B cell (primary cell): ENCODE measurements at regions not wholly inside any gene's neighbourhood (a gene's known extent, or its start where the extent isn't known, plus 50 kb on each side); places are given as distances from the start of the nearest gene placed in this dataset.

Source experiments
- ATAC-seq: fragments of 200-7000 bp; cut with Tn5 transposase; one replicate; pipeline ENCODE4 v1.10.0; 2021; ENCODE audit warnings: low read depth, mild to moderate bottlenecking, moderate number of reproducible peaks, moderate library complexity
- CTCF ChIA-PET: fragments of 350-600 bp; sonication (Branson Sonifier 250); formaldehyde crosslinking; loops from one replicate; lab custom pipeline; 2021; ENCODE audit warnings: antibody characterized with exemption, inconsistent platforms; lab: Charles Lee
- POLR2A ChIA-PET: fragments of 350-600 bp; sonication (Branson Sonifier 250); formaldehyde crosslinking; loops from one replicate; lab custom pipeline; 2021; ENCODE audit warnings: antibody characterized with exemption; lab: Charles Lee
- DNase-seq: peaks from one replicate; pipeline ENCODE4 v3.0.0; 2013
- H2AFZ ChIP-seq: 2 replicates; pipeline ENCODE4 v1.6.1; 2012; ENCODE audit warnings: mild to moderate bottlenecking, low read depth, low read length; ENCODE audit not compliant: insufficient read depth, poor library complexity, severe bottlenecking
- H3K27ac ChIP-seq, 2 donors: 1 replicate in 1 of 2; 2 replicates in 1 of 2; pipeline ENCODE4 v1.5.1; 2012 to 2013; ENCODE audit warnings: low read length in 2 of 2, mild to moderate bottlenecking in 2 of 2, moderate library complexity in 1 of 2
- H3K27me3 ChIP-seq, 4 experiments: fragments of 200-600 bp in 1 of 4; sonication (generic) in 1 of 4; replicated peaks in 1 of 4; 1 replicate in 2 of 4; 2 replicates in 2 of 4; pipeline versions ENCODE4 v1.6.1 to v1.7.0; 2013 to 2016; ENCODE audit warnings: low read length in 3 of 4, mild to moderate bottlenecking in 2 of 4, mixed read lengths in 1 of 4, moderate library complexity in 1 of 4; ENCODE audit not compliant: insufficient read depth in 4 of 4, control insufficient read depth in 3 of 4; ENCODE audit errors: control extremely low read depth in 1 of 4
- H3K36me3 ChIP-seq, 2 experiments: replicated peaks in 1 of 2; 1 replicate in 1 of 2; 2 replicates in 1 of 2; pipeline versions ENCODE4 v1.6.1 to v1.7.1; 2013; ENCODE audit warnings: low read length in 1 of 2; ENCODE audit not compliant: insufficient read depth in 2 of 2, control insufficient read depth in 1 of 2; ENCODE audit errors: control extremely low read depth in 1 of 2, extremely low read depth in 1 of 2
- H3K4me1 ChIP-seq, 2 donors: fragments of 200-600 bp in 1 of 2; sonication (generic) in 1 of 2; 1 replicate in 1 of 2; 2 replicates in 1 of 2; pipeline versions ENCODE4 v1.5.1 to v1.6.1; 2013 to 2017; ENCODE audit warnings: low read length in 2 of 2; ENCODE audit not compliant: control insufficient read depth in 2 of 2, insufficient read depth in 2 of 2
- H3K4me2 ChIP-seq: replicated peaks from 2 replicates; pipeline ENCODE3; 2012; ENCODE audit warnings: mild to moderate bottlenecking, low read depth, low read length; ENCODE audit not compliant: poor library complexity, severe bottlenecking
- H3K4me3 ChIP-seq, 5 experiments: fragments of 200-600 bp in 1 of 5; sonication (generic) in 1 of 5; 1 replicate in 3 of 5; 2 replicates in 2 of 5; pipeline versions ENCODE4 v1.5.1 to v1.7.0; 2011 to 2016; ENCODE audit warnings: low read length in 4 of 5, mild to moderate bottlenecking in 4 of 5, low read depth in 2 of 5, control low read depth in 1 of 5, moderate library complexity in 1 of 5; ENCODE audit not compliant: insufficient read depth in 1 of 5; ENCODE audit errors: control extremely low read depth in 1 of 5, extremely low read depth in 1 of 5
- H3K79me2 ChIP-seq: fragments of 200-600 bp; sonication (generic); one replicate; pipeline ENCODE4 v1.6.0; 2016; ENCODE audit warnings: low read length; ENCODE audit not compliant: control insufficient read depth, insufficient read depth
- H3K9ac ChIP-seq: fragments of 200-600 bp; sonication (generic); 2 replicates; pipeline ENCODE4 v1.6.1; 2017; ENCODE audit warnings: mild to moderate bottlenecking, low read length, moderate library complexity
- H3K9me3 ChIP-seq, 3 donors: one replicate each; pipeline versions ENCODE4 v1.6.1 to v1.7.1; 2013; ENCODE audit warnings: low read length in 2 of 3; ENCODE audit not compliant: control insufficient read depth in 2 of 3, insufficient read depth in 1 of 3; ENCODE audit errors: control extremely low read depth in 1 of 3
- H4K20me1 ChIP-seq: 2 replicates; pipeline ENCODE4 v1.6.0; 2012; ENCODE audit warnings: mild to moderate bottlenecking, low read length; ENCODE audit not compliant: insufficient read depth, control insufficient read depth, poor library complexity, severe bottlenecking
- H3K27ac Mint-ChIP-seq: one replicate; pipeline ENCODE4 v1.8.0; 2021; ENCODE audit warnings: mixed read lengths
- H3K27me3 Mint-ChIP-seq: one replicate; pipeline ENCODE4 v1.8.0; 2021; ENCODE audit warnings: mixed read lengths
- H3K4me1 Mint-ChIP-seq: one replicate; pipeline ENCODE4 v1.8.0; 2021; ENCODE audit warnings: mixed read lengths
- H3K4me3 Mint-ChIP-seq: one replicate; pipeline ENCODE4 v1.8.0; 2021; ENCODE audit warnings: mixed read lengths
- H3K9me3 Mint-ChIP-seq: one replicate; pipeline ENCODE4 v1.8.0; 2022; ENCODE audit warnings: mixed read lengths; ENCODE audit not compliant: insufficient read depth
- CTCF ChIP-seq: fragments of 200-600 bp; IDR thresholded peaks from one replicate; pipeline ENCODE4 v1.8.0; 2022; ENCODE audit warnings: antibody characterized with exemption, mild to moderate bottlenecking
- EZH2 ChIP-seq: IDR thresholded peaks from 2 replicates; pipeline ENCODE4 v1.6.1; 2012; ENCODE audit warnings: borderline replicate concordance, low read depth, mild to moderate bottlenecking, moderate library complexity, low read length; ENCODE audit not compliant: insufficient read depth, poor library complexity, severe bottlenecking
- WGBS: methylation state at CpG from one replicate; pipeline ENCODE4 v1.1.5; 2013; ENCODE audit warnings: missing lambda C conversion rate; ENCODE audit not compliant: insufficient coverage; 5-methylcytosine and 5-hydroxymethylcytosine counted together
- intact Hi-C: fragments of 100-400 bp; cut with micrococcal nuclease; formaldehyde crosslinking; loops from one replicate; pipeline ENCODE4 v1.10.0; 2022

GRCh38 chr13:72571191-72571590 lies 156.2 kb downstream of the MZT1 start:
- Histone ChIP-seq H3K36me3 (no peaks in the 10 kb centered on the region), H3K4me2 (no peak overlapping the region), H3K27ac (no peak overlapping the region), H3K27me3 (no peaks in the 10 kb centered on the region), H2AFZ (no peak overlapping the region), H3K4me1 (no peaks in the 10 kb centered on the region), H4K20me1 (no peaks in the 10 kb centered on the region), H3K4me3 (no peak overlapping the region), H3K9ac (no peak overlapping the region), H3K79me2 (no peaks in the 10 kb centered on the region), H3K9me3 (peaks cover 0 to 3% (median 0%) of the 10 kb centered on the region in 3 donors)
- WGBS: 100% methylated on average over 1 of the region's 2 CpGs
- CTCF ChIA-PET: no interaction called here
- Mint-ChIP-seq H3K27me3 (no peaks in the 10 kb centered on the region), H3K27ac (no peak overlapping the region), H3K4me3 (no peak overlapping the region), H3K9me3 (peaks cover under 1% of the 10 kb centered on the region), H3K4me1 (no peaks in the 10 kb centered on the region)
- ATAC-seq (no peak), DNase-seq (no peak)
- TF ChIP-seq CTCF (no peak), EZH2 (no peak)
- POLR2A ChIA-PET: no interaction called here
- intact Hi-C loops: no loop called here

GRCh38 chr13:72570019-72570418 lies 157.4 kb downstream of the MZT1 start:
- Histone ChIP-seq H3K79me2 (no peaks in the 10 kb centered on the region), H3K9ac (no peak overlapping the region), H3K4me1 (no peaks in the 10 kb centered on the region), H3K27me3 (no peaks in the 10 kb centered on the region), H2AFZ (no peak overlapping the region), H3K27ac (no peak overlapping the region), H3K4me3 (no peak overlapping the region), H3K9me3 (no peaks in the 10 kb centered on the region), H3K4me2 (no peak overlapping the region), H4K20me1 (no peaks in the 10 kb centered on the region), H3K36me3 (no peaks in the 10 kb centered on the region)
- no peak for ATAC-seq
- WGBS: 0% methylated on average over 1 of the region's 4 CpGs
- Mint-ChIP-seq H3K27ac (no peak overlapping the region), H3K27me3 (no peaks in the 10 kb centered on the region), H3K9me3 (no peaks in the 10 kb centered on the region), H3K4me3 (no peak overlapping the region), H3K4me1 (no peaks in the 10 kb centered on the region)
- intact Hi-C loops: no loop called here
- ChIA-PET POLR2A (no interaction called here), CTCF (no interaction called here)
- TF ChIP-seq CTCF: no peak
- TF ChIP-seq EZH2: no peak
- no peak for DNase-seq
